ENCODE measurements at regions not wholly inside any gene's neighbourhood (a gene's known extent, or its start where the extent isn't known, plus 50 kb on each side); places are given as distances from the start of the nearest gene placed in this dataset.

DNA sequence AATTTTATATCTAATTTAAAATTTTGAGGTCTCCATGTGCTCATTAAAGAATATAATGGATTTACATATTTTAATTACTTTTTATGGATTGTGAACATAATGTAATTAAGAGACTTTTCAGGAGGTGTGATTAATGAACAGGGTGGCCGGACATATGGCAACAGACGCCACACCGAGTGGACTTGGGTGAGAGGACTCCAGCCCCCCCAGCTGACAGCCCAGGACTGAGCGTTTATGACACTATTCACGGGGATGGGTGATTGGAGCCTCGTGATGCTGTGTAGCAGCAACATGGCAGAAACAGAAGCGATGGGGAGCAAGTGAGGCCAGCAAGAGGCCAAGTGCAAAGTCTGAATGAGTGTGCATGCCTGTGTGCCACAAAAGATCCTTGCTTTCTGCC lies 1176.9 kb downstream of the TYW1 start:
- ChIA-PET CTCF (ENCODE audit: partially characterized antibody) (no interaction called here), POLR2A (ENCODE audit: partially characterized antibody) (no interaction called here)
- H3K4me2 ChIP-seq (ENCODE audit: insufficient read depth in 1 of 2, low read depth in 2 of 2, low read length in 2 of 2) = no peak overlapping the region
- no peaks in the 10 kb centered on the region for H3K36me3 ChIP-seq (ENCODE audit: control insufficient read depth in 2 of 4, insufficient read depth in 4 of 4, low read length in 3 of 4)
- H3K56ac ChIP-seq (replicated peaks; ENCODE audit: insufficient read length, low read depth, low read length) = no peak overlapping the region
- H3K23ac ChIP-seq (ENCODE audit: insufficient read length) = no peak overlapping the region
- H3K4me1 ChIP-seq (replicated peaks in 1 of 4; ENCODE audit: control insufficient read depth in 3 of 4, insufficient read depth in 4 of 4, low read length in 3 of 4) = no peaks in the 10 kb centered on the region; a peak in 1 of 7 replicates
- no peaks in the 10 kb centered on the region for H3K9me3 ChIP-seq (ENCODE audit: insufficient read depth in 2 of 2, low read depth in 1 of 2, low read length in 1 of 2)
- no peak overlapping the region for H2BK15ac ChIP-seq (ENCODE audit: low read length)
- peak overlapping the region; percentile 55 for H4K91ac ChIP-seq (replicated peaks; ENCODE audit: insufficient read length, low read length)
- no peak overlapping the region for H3K4ac ChIP-seq (replicated peaks; ENCODE audit: insufficient read length, low read depth, low read length)
- H3K27me3 ChIP-seq (replicated peaks in 1 of 4; ENCODE audit: control insufficient read depth in 3 of 4, extremely low read depth in 1 of 4, insufficient read depth in 3 of 4, low read length in 3 of 4) = no peaks in the 10 kb centered on the region
- 95% methylated on average over 7 of the region's 7 CpGs; no CpG with 5 or more reads in 1 of the 2 experiments for WGBS, 2 experiments (ENCODE audit: extremely low coverage in 1 of 2, insufficient coverage in 1 of 2, insufficient read length in 1 of 2, insufficient replicate concordance in 2 of 2, low coverage in 1 of 2, low lambda C conversion rate in 2 of 2, missing lambda C conversion rate in 1 of 2)
- no peak for FAIRE-seq
- no peaks in the 10 kb centered on the region for H3K23me2 ChIP-seq (ENCODE audit: low read depth, low read length)
- H2BK12ac ChIP-seq (ENCODE audit: low read depth, low read length) = no peak overlapping the region
- no peaks in the 10 kb centered on the region for H4K20me1 ChIP-seq (replicated peaks in 1 of 2; ENCODE audit: control insufficient read depth in 1 of 2, insufficient read depth in 2 of 2, low read length in 2 of 2)
- H4K8ac ChIP-seq (ENCODE audit: extremely low read depth, insufficient read depth, low read length) = no peak overlapping the region; the same call in 1 of the 2 replicates
- DNase-seq (ENCODE audit: low read depth in 1 of 2, low spot score in 2 of 2) = no peak
- no peaks in the 10 kb centered on the region for H3K79me2 ChIP-seq (ENCODE audit: control insufficient read depth in 1 of 2, insufficient read depth in 2 of 2, low read length in 2 of 2)
- no peak overlapping the region for H2AK5ac ChIP-seq (ENCODE audit: low read depth, low read length)
- no peak overlapping the region for H2BK5ac ChIP-seq (ENCODE audit: low read depth, low read length)
- no peaks in the 10 kb centered on the region for H3K79me1 ChIP-seq (ENCODE audit: low read depth, low read length)
- H3K14ac ChIP-seq (ENCODE audit: insufficient read length) = no peak overlapping the region
- no peak overlapping the region for H2BK120ac ChIP-seq (replicated peaks; ENCODE audit: low read depth, low read length)
- H4K5ac ChIP-seq (ENCODE audit: insufficient read length, low read depth, low read length) = no peak overlapping the region
- no peak overlapping the region for H2BK20ac ChIP-seq (ENCODE audit: low read length)
- no peak overlapping the region for H3K4me3 ChIP-seq (ENCODE audit: extremely low read depth in 1 of 4, insufficient read depth in 2 of 4, low read depth in 3 of 4, low read length in 4 of 4)
- H3K18ac ChIP-seq (ENCODE audit: extremely low read depth, low read length) = no peak overlapping the region
- no peak overlapping the region for H3K27ac ChIP-seq (ENCODE audit: low read depth, low read length)
- H2AFZ ChIP-seq (ENCODE audit: low read length) = no peak overlapping the region
- H3K9ac ChIP-seq (replicated peaks in 1 of 4; ENCODE audit: extremely low read depth in 1 of 4, low read depth in 3 of 4, low read length in 3 of 4) = no peak overlapping the region
- TF ChIP-seq KDM4A (IDR thresholded peaks at IDR 0.05; ENCODE audit: low read depth, low read length, severe bottlenecking) (no peak), TCF12 (IDR thresholded peaks at IDR 0.05; ENCODE audit: low read depth, low read length) (no peak), SIRT6 (IDR thresholded peaks at IDR 0.05; ENCODE audit: low read length) (no peak), HDAC2 (IDR thresholded peaks at IDR 0.05; ENCODE audit: borderline replicate concordance in 1 of 2, low read depth in 2 of 2, low read length in 2 of 2) (no peak), POU5F1 (IDR thresholded peaks at IDR 0.05; ENCODE audit: low read depth, low read length) (no peak), TBP (IDR thresholded peaks at IDR 0.05; ENCODE audit: low read depth, low read length) (no peak), RAD21 (IDR thresholded peaks at IDR 0.05 in 1 of 2, conservative IDR thresholded peaks at IDR 0.05 in 1 of 2; ENCODE audit: low read depth in 2 of 2, low read length in 2 of 2) (no peak), TAF7 (optimal IDR thresholded peaks at IDR 0.05; ENCODE audit: borderline replicate concordance, low read depth, low read length) (no peak), SP1 (IDR thresholded peaks at IDR 0.05; ENCODE audit: low read depth, low read length) (no peak)
- TF ChIP-seq, protein P1, sequence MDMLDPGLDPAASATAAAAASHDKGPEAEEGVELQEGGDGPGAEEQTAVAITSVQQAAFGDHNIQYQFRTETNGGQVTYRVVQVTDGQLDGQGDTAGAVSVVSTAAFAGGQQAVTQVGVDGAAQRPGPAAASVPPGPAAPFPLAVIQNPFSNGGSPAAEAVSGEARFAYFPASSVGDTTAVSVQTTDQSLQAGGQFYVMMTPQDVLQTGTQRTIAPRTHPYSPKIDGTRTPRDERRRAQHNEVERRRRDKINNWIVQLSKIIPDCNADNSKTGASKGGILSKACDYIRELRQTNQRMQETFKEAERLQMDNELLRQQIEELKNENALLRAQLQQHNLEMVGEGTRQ (IDR thresholded peaks at IDR 0.05; ENCODE audit: low read length) = no peak
- TF ChIP-seq, protein P2, sequence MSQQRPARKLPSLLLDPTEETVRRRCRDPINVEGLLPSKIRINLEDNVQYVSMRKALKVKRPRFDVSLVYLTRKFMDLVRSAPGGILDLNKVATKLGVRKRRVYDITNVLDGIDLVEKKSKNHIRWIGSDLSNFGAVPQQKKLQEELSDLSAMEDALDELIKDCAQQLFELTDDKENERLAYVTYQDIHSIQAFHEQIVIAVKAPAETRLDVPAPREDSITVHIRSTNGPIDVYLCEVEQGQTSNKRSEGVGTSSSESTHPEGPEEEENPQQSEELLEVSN (IDR thresholded peaks at IDR 0.05) = no peak

All from H1 (cell line).